IMR-90 (cell line): ENCODE measurements at regions not wholly inside any gene's neighbourhood (a gene's known extent, or its start where the extent isn't known, plus 50 kb on each side); places are given as distances from the start of the nearest gene placed in this dataset.

Source experiments
- ATAC-seq: fragments of 200-7000 bp; cut with Tn5 transposase; 2 replicates; pipeline ENCODE4 v1.9.1; 2020; ENCODE audit warnings: low read depth, mild to moderate bottlenecking, moderate library complexity
- BruUV-seq: library from RNA; stranded (reverse); fragments of 400-500 nt; replicated peaks from 2 replicates; lab custom pipeline; 2021; lab: Mats Ljungman, UMichigan
- CTCF ChIA-PET: fragments of 300-600 bp; formaldehyde crosslinking; extraction: SDS; loops from one replicate; lab custom pipeline; 2021; ENCODE audit warnings: antibody characterized with exemption; lab: Yijun Ruan, JAX
- POLR2A ChIA-PET: fragments of 300-600 bp; sonication (Branson Sonifier 250); formaldehyde crosslinking; loops from one replicate; lab custom pipeline; 2022; ENCODE audit warnings: antibody characterized with exemption; ENCODE audit not compliant: unreplicated experiment; lab: Charles Lee
- DNase-seq: peaks from one replicate; pipeline ENCODE4 v3.0.0; 2013
- H2AFZ ChIP-seq: replicated peaks from 2 replicates; pipeline ENCODE3; 2013; ENCODE audit warnings: low read length, mild to moderate bottlenecking; ENCODE audit not compliant: poor library complexity
- H2AK5ac ChIP-seq: 2 replicates; pipeline ENCODE4 v1.6.1; 2013; ENCODE audit warnings: low read depth, low read length, inconsistent platforms
- H2AK9ac ChIP-seq: replicated peaks from 2 replicates; pipeline ENCODE3; 2013; ENCODE audit warnings: mild to moderate bottlenecking, low read depth, low read length, moderate library complexity; ENCODE audit not compliant: poor library complexity
- H2BK120ac ChIP-seq: 2 replicates; pipeline ENCODE4 v1.6.1; 2013; ENCODE audit warnings: low read depth, low read length, inconsistent platforms
- H2BK15ac ChIP-seq: 3 replicates; pipeline ENCODE4 v1.6.1; 2013; ENCODE audit warnings: low read depth, low read length, inconsistent platforms
- H2BK20ac ChIP-seq: 2 replicates; pipeline ENCODE4 v1.6.1; 2013; ENCODE audit warnings: low read depth, mild to moderate bottlenecking, inconsistent platforms, low read length, moderate library complexity
- H2BK5ac ChIP-seq: 2 replicates; pipeline ENCODE4 v1.6.1; 2013; ENCODE audit warnings: mild to moderate bottlenecking, low read depth, low read length, inconsistent platforms; ENCODE audit not compliant: poor library complexity, severe bottlenecking
- H3K14ac ChIP-seq: replicated peaks from 2 replicates; pipeline ENCODE4 v1.6.1; 2013; ENCODE audit warnings: low read depth, low read length, inconsistent platforms
- H3K18ac ChIP-seq: 2 replicates; pipeline ENCODE4 v1.6.1; 2013; ENCODE audit warnings: low read depth, low read length, control low read depth
- H3K23ac ChIP-seq: 2 replicates; pipeline ENCODE4 v1.6.1; 2013; ENCODE audit warnings: low read depth, low read length, inconsistent platforms
- H3K27ac ChIP-seq: 2 replicates; pipeline ENCODE4 v1.5.1; 2013; ENCODE audit warnings: mild to moderate bottlenecking, control low read depth, low read length; ENCODE audit not compliant: insufficient read depth
- H3K27me3 ChIP-seq: 2 replicates; pipeline ENCODE4 v1.6.1; 2013; ENCODE audit warnings: low read length; ENCODE audit not compliant: control insufficient read depth, insufficient read depth
- H3K36me3 ChIP-seq: 2 replicates; pipeline ENCODE4 v1.6.1; 2013; ENCODE audit warnings: low read length, mixed read lengths; ENCODE audit not compliant: control insufficient read depth, insufficient read depth
- H3K4ac ChIP-seq: 2 replicates; pipeline ENCODE4 v1.6.1; 2013; ENCODE audit warnings: low read depth, low read length, inconsistent platforms
- H3K4me1 ChIP-seq: 2 replicates; pipeline ENCODE4 v1.6.1; 2013; ENCODE audit warnings: low read length, mixed read lengths; ENCODE audit not compliant: control insufficient read depth, insufficient read depth
- H3K4me2 ChIP-seq: 2 replicates; pipeline ENCODE4 v1.6.1; 2013; ENCODE audit warnings: low read depth, mild to moderate bottlenecking, control low read depth, low read length, moderate library complexity
- H3K4me3 ChIP-seq: 2 replicates; pipeline ENCODE4 v1.5.1; 2013; ENCODE audit warnings: low read depth, mild to moderate bottlenecking, control low read depth, low read length, moderate library complexity; ENCODE audit not compliant: insufficient read depth
- H3K56ac ChIP-seq: 2 replicates; pipeline ENCODE4 v1.6.1; 2013; ENCODE audit warnings: low read length, inconsistent platforms; ENCODE audit not compliant: insufficient read depth; ENCODE audit errors: extremely low read depth
- H3K79me1 ChIP-seq, 2 experiments: 2 replicates each; pipeline ENCODE4 v1.6.1; 2013; ENCODE audit warnings: low read length in 2 of 2, inconsistent platforms in 1 of 2, low read depth in 1 of 2
- H3K9ac ChIP-seq: 2 replicates; pipeline ENCODE4 v1.6.1; 2013; ENCODE audit warnings: low read depth, low read length, control low read depth
- H3K9me1 ChIP-seq: 2 replicates; pipeline ENCODE4 v1.6.1; 2013; ENCODE audit warnings: low read length, inconsistent platforms; ENCODE audit not compliant: insufficient read depth
- H3K9me3 ChIP-seq: 2 replicates; pipeline ENCODE4 v1.6.1; 2013; ENCODE audit warnings: low read length; ENCODE audit not compliant: control insufficient read depth, insufficient read depth
- H4K20me1 ChIP-seq: 2 replicates; pipeline ENCODE4 v1.6.1; 2013; ENCODE audit warnings: low read length, inconsistent platforms; ENCODE audit not compliant: insufficient read depth
- H4K5ac ChIP-seq: 2 replicates; pipeline ENCODE4 v1.6.1; 2013; ENCODE audit warnings: mild to moderate bottlenecking, low read depth, low read length, control low read depth
- H4K8ac ChIP-seq, 2 experiments: 2 replicates each; pipeline ENCODE4 v1.6.1; 2013; ENCODE audit warnings: low read depth in 2 of 2, low read length in 2 of 2, control low read depth in 1 of 2, inconsistent platforms in 1 of 2
- H4K91ac ChIP-seq: 2 replicates; pipeline ENCODE4 v1.6.1; 2013; ENCODE audit warnings: low read depth, low read length, inconsistent platforms; ENCODE audit not compliant: insufficient read depth
- BHLHE40 ChIP-seq: fragments of 150-350 bp; IDR thresholded peaks from 2 replicates; pipeline ENCODE4 v1.6.1; 2016; ENCODE audit warnings: mild to moderate bottlenecking, low read depth, low read length
- CEBPB ChIP-seq: IDR thresholded peaks from 2 replicates; pipeline ENCODE4 v1.6.1; 2012; ENCODE audit warnings: low read depth, low read length, improper control_type of control experiment
- CHD1 ChIP-seq: IDR thresholded peaks from 2 replicates; pipeline ENCODE4 v1.6.1; 2012; ENCODE audit warnings: low read depth, low read length, improper control_type of control experiment
- CTCF ChIP-seq: conservative IDR thresholded peaks from 2 replicates; pipeline ENCODE4 v1.5.1; 2012; ENCODE audit warnings: mild to moderate bottlenecking, low read depth, low read length, improper control_type of control experiment
- FOS ChIP-seq: fragments of 150-350 bp; IDR thresholded peaks from 2 replicates; pipeline ENCODE4 v1.6.1; 2016; ENCODE audit warnings: low read depth, low read length
- NFE2L2 ChIP-seq: fragments of 150-350 bp; IDR thresholded peaks from 2 replicates; pipeline ENCODE4 v1.6.1; 2016; ENCODE audit warnings: low read depth, mild to moderate bottlenecking, low read length
- POLR2A ChIP-seq: IDR thresholded peaks from 2 replicates; pipeline ENCODE4 v1.6.1; 2012; ENCODE audit warnings: mild to moderate bottlenecking, low read depth, low read length
- RAD21 ChIP-seq: IDR thresholded peaks from 2 replicates; pipeline ENCODE4 v1.6.1; 2012; ENCODE audit warnings: low read length, improper control_type of control experiment
- RFX5 ChIP-seq: IDR thresholded peaks from 2 replicates; pipeline ENCODE4 v1.8.0; 2012; ENCODE audit warnings: low read depth, mild to moderate bottlenecking, low read length, moderate library complexity
- SMC3 ChIP-seq: fragments of 150-350 bp; IDR thresholded peaks from 2 replicates; pipeline ENCODE4 v1.6.1; 2016; ENCODE audit warnings: low read depth, mild to moderate bottlenecking, antibody characterized with exemption, low read length, moderate library complexity
- USF2 ChIP-seq: fragments of 150-350 bp; IDR thresholded peaks from 2 replicates; pipeline ENCODE4 v1.6.1; 2017; ENCODE audit warnings: mild to moderate bottlenecking, antibody characterized with exemption, low read length, low read depth
- WGBS, 2 experiments: methylation state at CpG; one replicate each; pipeline versions ENCODE4 v1.1.5 to v1.1.7; 2013; ENCODE audit warnings: missing lambda C conversion rate in 2 of 2; ENCODE audit not compliant: insufficient read length in 1 of 2; ENCODE audit errors: extremely low coverage in 2 of 2; 5-methylcytosine and 5-hydroxymethylcytosine counted together
- dilution Hi-C: fragments of 300-500 bp; cut with HindIII; formaldehyde crosslinking; loops from one replicate; pipeline ENCODE4 v1.14.3; 2018; ENCODE audit warnings: low sequenced_read_pairs; ENCODE audit not compliant: unreplicated experiment
- in situ Hi-C: fragments of 300-500 bp; cut with MboI; formaldehyde crosslinking; loops from 3 replicates; pipeline ENCODE4 v1.14.3; 2019; ENCODE audit warnings: low sequenced_read_pairs, inconsistent platforms, mixed read lengths
- intact Hi-C: fragments of 100-400 bp; cut with micrococcal nuclease; formaldehyde crosslinking; loops from 2 replicates; pipeline ENCODE4 v1.10.0; 2022

- Histone ChIP-seq H3K36me3 (no peaks in the 10 kb centered on the region), H2BK5ac (no peak overlapping the region), H4K8ac (no peak overlapping the region), H2BK20ac (no peak overlapping the region), H3K23ac (no peak overlapping the region), H2AK9ac (no peak overlapping the region), H2AFZ (no peak overlapping the region), H2BK15ac (no peak overlapping the region), H3K9ac (no peak overlapping the region), H4K20me1 (no peaks in the 10 kb centered on the region), H3K4ac (no peak overlapping the region), H3K4me1 (peaks cover 5% of the 10 kb centered on the region; the same call in 1 of the 2 replicates), H3K4me2 (no peak overlapping the region), H2AK5ac (no peak overlapping the region), H4K91ac (no peak overlapping the region), H3K9me1 (no peaks in the 10 kb centered on the region), H3K18ac (no peak overlapping the region), H3K27ac (no peak overlapping the region), H4K5ac (no peak overlapping the region), H3K27me3 (peaks cover 1% of the 10 kb centered on the region; the same call in 1 of the 2 replicates), H3K14ac (no peak overlapping the region), H3K79me1 (no peaks in the 10 kb centered on the region), H3K9me3 (no peaks in the 10 kb centered on the region), H2BK120ac (no peak overlapping the region), H3K56ac (no peak overlapping the region), H3K4me3 (no peak overlapping the region)
- DNase-seq: no peak
- no CpG with 5 or more reads among the region's 1 CpG for WGBS, 2 experiments
- in situ Hi-C loops (no loop called here), dilution Hi-C loops (no loop called here), intact Hi-C loops (no loop called here)
- BruUV-seq: no TSS peak
- no peak for TF ChIP-seq RAD21
- no peak for TF ChIP-seq CHD1
- no peak for TF ChIP-seq BHLHE40
- TF ChIP-seq POLR2A: no peak
- no peak for TF ChIP-seq CTCF
- TF ChIP-seq CEBPB: no peak
- no peak for TF ChIP-seq SMC3
- no peak for TF ChIP-seq NFE2L2
- TF ChIP-seq FOS: no peak
- TF ChIP-seq USF2: no peak
- TF ChIP-seq RFX5: no peak
- ATAC-seq: no peak
- ChIA-PET CTCF (interaction anchor here (1.4 kb wide), 1 partner anchor 10 kb away, joined by 3 read pairs; no protein-coding TSS in a partner anchor), POLR2A (no interaction called here)
These were observed 355.2 kb downstream of the BMP4 start for GRCh38 chr14:53601409-53601808.
